GM19351 (cell line): ENCODE measurements at regions not wholly inside any gene's neighbourhood (a gene's known extent, or its start where the extent isn't known, plus 50 kb on each side); places are given as distances from the start of the nearest gene placed in this dataset.
"Not testable (repeated sequence)": the region's sequence is repeated elsewhere in the genome, so short reads cannot be mapped to it uniquely, and the experiment has no call there.

Experiments used
- ATAC-seq: cut with Tn5 transposase; IDR thresholded peaks from one replicate; pipeline ENCODE4 v1.9.1; 2021; ENCODE audit warnings: mild to moderate bottlenecking, moderate library complexity; ENCODE audit not compliant: unreplicated experiment

GRCh38 chr4:117661091-117662072 is 372.9 kb upstream of the NDST3 start:
- no peak for ATAC-seq

- ATAC-seq, result no peak
Measured at GRCh38 chr4:117664706-117665444, 369.4 kb upstream of the NDST3 start.

GRCh38 chr4:117676153-117676552 is 358.1 kb upstream of the NDST3 start:
- ATAC-seq, result no peak

GRCh38 chr4:117678861-117679260 is 355.4 kb upstream of the NDST3 start:
- ATAC-seq, result no peak

GRCh38 chr4:117691572-117692351 is 342.5 kb upstream of the NDST3 start:
- ATAC-seq, result no peak

- no peak for ATAC-seq
Measured at GRCh38 chr4:117692538-117692937, 341.7 kb upstream of the NDST3 start.

- no peak for ATAC-seq
Measured at GRCh38 chr4:117699595-117699994, 334.7 kb upstream of the NDST3 start.

- peak; percentile 88 for ATAC-seq
Measured at GRCh38 chr4:117700111-117700892, 334.0 kb upstream of the NDST3 start.

- no peak for ATAC-seq
Measured at GRCh38 chr4:117702353-117702752, 331.9 kb upstream of the NDST3 start.

- no peak for ATAC-seq
Measured at GRCh38 chr4:117704721-117705120, 329.6 kb upstream of the NDST3 start.

- no peak for ATAC-seq
Measured at GRCh38 chr4:117740736-117741135, 293.6 kb upstream of the NDST3 start.

- not testable (repeated sequence) for ATAC-seq
Measured at GRCh38 chr4:117745379-117745778, 288.9 kb upstream of the NDST3 start.

- no peak for ATAC-seq
Measured at GRCh38 chr4:117755438-117755837, 278.8 kb upstream of the NDST3 start.

- no peak for ATAC-seq
Measured at GRCh38 chr4:117768610-117769009, 265.7 kb upstream of the NDST3 start.

- ATAC-seq, result no peak
Measured at GRCh38 chr4:117770269-117771102, 263.8 kb upstream of the NDST3 start.

GRCh38 chr4:117771647-117772337 is 262.5 kb upstream of the NDST3 start:
- ATAC-seq, result no peak

GRCh38 chr4:117773064-117773936 is 261.0 kb upstream of the NDST3 start:
- no peak for ATAC-seq

- ATAC-seq, result no peak
Measured at GRCh38 chr4:117777721-117778120, 256.6 kb upstream of the NDST3 start.
